ENCODE measurements at regions not wholly inside any gene's neighbourhood (a gene's known extent, or its start where the extent isn't known, plus 50 kb on each side); places are given as distances from the start of the nearest gene placed in this dataset.

DNA sequence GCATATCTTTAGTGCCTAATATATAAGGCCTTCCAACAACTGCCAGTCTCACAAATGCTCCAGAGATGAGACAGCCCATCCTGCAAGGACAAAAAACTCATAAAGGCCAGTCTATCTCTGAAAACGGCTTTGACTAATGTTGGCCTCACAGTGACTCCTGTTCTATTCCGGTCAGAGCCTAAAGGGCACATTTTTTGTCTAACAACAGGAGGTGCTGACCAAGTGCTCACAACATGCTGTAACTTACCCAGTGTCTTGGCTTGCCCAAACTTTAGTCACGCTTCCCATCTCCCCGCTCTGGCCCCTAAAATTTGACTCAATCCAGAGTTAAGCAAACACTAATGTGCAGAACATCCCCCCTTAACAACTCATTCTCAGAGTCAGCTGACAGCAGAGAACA lies 1411.2 kb upstream of the MIR17HG start:
- no peak for DNase-seq

DNA sequence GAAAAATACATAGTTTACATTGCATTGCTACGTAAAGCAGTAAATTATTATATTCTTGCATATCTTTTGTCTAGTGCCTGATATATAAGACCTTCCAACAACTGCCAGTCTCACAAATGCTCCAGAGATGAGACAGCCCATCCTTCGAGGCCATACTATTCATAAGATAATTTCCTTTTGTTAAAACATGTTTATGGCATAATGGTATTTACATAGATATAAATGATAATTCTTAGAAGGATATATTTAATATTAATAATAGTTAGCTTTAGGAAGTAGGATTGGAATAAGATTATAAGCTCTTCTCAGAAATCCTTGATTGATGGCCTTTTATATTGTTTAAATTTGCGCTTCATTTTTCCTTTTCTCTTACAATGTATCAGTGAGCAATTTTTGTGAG lies 1410.1 kb upstream of the MIR17HG start:
- DNase-seq: no peak

DNA sequence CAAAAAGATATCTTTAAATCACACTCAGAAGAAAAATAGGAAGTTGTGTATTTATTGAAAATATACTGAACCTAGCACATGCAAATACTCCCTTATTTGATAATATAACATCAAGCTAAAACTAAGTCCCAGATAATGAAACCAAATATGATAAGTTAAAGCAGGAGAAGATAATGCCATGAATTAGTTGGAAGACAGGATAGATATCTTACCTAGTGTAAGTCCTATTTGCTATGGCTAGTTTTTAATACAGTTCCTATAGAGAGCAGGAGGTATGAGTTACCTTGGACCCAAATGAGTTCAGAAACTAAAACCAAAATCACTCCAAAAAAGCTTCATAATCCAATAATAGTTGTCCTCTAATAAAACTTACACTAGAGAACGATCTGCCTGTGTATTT lies 1407.1 kb upstream of the MIR17HG start:
- no peak for DNase-seq

DNA sequence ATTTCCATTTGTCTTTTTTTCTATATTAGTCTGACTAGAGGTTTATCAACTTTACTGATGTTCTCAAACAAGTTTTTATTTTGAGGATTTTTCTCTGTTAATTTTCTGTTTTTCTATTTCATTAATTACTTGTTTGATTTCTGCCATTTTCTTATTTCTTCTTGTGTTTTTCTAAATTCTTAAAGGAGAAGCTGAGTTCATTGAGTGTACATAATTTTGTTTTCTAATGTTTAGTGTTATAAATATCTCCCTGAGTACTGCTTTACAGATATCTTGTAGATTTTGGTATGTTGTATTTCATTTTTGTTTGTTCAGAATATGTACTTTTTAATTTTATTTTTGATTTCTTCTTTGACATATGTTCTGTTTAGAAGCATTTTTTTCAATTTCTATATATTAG lies 1404.3 kb upstream of the MIR17HG start:
- DNase-seq: no peak

DNA sequence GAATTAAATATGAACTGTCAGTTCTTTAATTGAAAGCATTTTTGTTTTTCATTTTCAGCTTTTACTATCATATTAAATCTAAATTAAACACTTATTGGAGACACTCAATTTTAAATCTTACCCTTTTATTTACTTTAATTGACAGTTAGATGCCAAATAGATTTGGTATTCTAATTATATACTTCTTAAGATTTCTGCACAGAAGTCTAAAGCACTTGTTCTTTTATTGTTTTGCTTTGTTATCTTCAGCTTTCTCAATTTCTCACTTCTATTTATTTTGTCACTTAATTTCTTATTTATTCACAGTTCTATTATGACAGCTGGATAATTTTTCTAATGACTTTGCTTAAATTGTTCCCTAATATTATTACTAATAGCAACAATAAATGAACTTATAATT lies 1397.3 kb upstream of the MIR17HG start:
- DNase-seq: no peak

DNA sequence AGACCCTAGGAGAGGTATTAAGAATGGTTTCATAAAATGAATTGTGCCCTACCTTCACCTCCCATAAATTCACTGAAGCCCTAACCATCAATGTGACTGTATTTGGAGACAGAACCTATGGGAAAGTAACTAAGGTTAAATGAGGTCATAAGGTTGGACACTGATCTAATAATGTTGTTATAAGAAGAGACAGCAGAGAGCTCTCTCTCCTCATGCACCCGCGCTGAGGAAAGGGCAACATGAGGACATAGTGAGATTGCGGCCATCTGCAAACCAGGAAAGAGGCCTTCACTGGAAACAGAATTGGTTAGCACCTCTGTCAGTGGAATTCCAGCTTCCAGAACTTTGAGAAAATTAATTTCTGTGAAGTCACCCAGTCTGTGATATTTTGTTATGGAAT lies 1396.1 kb upstream of the MIR17HG start:
- peak; percentile 27 for DNase-seq

DNA sequence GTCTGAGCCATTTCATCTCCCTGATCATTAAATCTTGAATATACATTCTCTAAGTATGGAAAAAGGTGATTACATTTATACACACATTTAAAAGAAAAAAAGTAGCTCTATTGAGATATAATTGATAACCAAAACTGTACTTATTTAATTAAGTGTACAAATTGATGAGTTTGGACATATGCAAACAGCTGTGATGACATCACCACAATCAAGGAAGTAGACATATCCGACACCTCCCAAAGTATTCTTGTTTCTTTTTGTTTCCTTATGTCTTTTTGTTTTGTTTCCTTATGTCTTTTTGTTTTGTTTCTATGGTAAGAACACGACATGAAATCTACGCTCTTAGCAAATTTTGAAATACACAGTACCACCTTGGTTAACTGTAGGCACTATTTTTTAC lies 1393.9 kb upstream of the MIR17HG start:
- no peak for DNase-seq

DNA sequence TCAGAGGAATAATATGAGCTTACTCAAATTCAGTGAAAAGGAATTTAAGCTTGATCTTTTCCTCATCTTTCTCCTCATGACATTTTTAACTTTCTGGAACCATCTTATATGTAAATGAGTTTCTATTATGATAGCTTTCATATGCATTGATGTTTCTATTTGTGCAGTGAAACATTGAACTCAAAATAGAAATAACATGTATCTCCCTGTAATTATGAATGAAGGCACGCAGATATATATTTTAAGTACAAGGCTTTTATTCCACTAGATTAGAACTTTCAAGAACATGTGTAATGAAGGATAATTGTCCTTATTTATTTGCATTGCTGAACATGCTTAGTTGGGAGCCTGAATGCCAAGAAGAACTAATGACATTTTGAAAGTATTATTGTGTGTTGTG lies 1391.7 kb upstream of the MIR17HG start:
- no peak for DNase-seq

DNA sequence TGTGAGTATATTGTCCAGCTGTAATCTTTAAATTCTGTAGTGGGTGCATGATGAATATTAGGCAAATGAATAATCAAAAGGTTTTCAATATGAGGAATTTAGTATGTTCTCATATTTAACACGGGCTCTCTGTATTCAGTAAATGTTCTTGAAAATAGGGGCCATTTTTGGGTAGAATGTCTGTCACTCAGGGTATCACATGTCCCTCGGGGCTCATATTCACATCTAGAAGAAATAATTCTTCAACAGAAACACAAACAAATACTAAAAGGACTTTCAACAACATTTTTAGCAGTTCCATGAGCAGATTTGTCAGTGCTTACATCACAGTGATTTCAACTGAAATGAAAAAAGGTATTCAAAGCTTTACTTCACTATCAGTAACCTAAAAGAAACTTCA lies 1388.4 kb upstream of the MIR17HG start:
- DNase-seq: no peak

DNA sequence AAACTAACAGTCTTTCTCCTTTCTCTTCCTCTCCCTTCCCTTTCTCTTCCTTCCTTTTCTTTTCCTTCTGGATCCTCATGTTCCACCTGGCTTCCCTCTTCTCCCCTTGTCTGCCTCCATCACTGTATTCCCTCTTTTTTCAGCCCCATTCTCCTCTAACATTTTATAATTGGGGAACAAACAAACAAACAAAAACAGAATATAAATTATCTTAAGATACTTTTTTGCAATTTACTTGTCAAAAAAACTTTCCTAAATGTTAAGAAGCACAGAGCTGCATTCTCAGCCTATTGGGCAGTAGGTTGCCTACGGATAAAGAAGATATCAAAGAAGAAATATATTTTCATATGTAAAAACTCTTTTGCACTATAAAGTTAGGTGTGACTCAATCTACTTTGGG lies 1382.2 kb upstream of the MIR17HG start:
- DNase-seq: no peak

DNA sequence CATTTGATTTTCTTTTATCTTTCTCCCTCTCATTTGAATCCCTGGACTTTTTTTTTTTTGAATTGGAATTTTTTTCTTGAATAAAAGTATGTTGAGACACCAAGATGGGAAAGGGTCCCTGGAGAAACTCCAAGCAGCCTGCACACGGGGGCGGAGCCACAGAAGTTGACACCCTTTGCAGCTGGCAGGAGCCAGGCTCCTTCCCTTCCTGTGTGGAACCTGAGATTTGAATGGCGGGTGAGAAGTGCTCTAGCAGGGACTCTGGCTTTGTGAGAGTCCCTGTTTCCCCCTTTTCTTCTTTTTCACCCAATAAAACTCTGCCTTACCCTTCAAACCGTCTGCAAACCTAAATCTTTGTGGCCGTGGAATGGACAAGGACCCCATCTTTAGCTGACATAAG lies 1381.0 kb upstream of the MIR17HG start:
- no peak for DNase-seq

DNA sequence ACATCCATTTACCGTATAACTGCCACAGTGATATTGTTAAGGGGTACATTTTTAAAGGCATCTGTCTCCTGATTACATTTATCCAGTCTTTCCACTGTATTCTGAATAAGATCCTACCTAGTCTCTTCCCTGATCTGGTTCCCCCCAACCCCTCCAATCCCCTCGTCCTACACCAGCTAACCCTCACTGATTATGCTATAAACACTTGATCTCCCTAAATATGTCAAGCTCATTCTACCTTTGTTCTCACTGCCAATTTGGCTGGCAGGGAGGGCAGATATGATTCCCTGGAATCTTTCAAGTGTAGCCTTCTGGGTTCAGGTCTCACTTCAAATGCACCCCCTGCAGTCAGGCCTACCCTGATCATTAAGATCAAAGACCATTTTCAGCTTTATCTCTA lies 1379.8 kb upstream of the MIR17HG start:
- DNase-seq: no peak

DNA sequence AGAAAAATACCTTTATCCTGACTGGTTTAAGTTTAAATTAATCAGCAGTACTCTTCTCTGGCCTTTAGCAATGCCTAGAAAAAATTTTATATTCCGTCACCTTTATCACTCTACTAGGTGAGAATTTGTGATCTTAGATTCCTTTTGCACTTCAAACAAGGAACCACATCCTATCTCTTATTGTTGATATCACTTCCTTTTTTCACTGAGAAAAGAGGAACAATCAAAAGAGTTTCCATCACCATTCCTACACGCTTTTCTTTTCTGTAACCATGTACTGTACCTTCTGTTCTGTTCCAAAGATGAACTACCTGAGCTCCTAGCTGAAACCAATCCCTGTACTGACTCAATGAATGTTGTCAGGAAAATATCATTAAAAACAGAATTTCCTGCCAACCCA lies 1379.0 kb upstream of the MIR17HG start:
- peak; percentile 82 for DNase-seq

DNA sequence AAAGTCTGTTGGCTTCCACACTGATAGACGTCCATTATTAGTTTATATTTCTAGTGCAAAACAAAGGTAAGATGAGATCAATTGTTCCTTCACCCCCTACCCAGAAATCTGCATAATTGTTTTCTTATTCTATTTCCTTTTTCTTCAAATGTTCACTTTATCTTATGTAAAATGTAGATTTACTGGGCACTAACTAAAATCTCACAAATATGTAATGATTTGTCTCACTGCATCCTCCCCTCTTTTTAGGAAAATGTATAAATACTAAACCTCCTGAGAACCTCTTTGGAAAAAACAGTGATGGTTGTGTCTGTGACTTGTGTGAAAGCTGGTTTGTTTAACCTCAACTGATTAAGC lies 1377.2 kb upstream of the MIR17HG start:
- no peak for DNase-seq

DNA sequence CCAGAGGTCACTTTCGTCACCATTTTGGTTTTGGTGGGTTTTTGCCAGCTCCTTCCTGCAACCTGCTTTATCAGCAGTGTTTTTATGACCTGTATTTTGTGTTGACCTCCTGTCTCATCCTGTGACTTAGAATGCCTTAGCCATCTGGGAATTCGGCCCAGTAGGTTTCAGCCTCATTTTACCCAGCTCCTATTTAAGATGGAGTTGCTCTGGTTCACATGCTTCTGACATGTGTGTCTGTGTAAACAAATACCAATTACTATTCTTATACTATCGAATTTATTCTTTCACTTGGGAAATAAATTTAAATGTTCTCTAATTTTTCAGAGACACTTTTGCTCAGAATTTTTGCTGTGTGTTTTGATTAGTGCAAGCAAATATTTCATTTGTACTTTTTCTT lies 1370.3 kb upstream of the MIR17HG start:
- no peak for DNase-seq

DNA sequence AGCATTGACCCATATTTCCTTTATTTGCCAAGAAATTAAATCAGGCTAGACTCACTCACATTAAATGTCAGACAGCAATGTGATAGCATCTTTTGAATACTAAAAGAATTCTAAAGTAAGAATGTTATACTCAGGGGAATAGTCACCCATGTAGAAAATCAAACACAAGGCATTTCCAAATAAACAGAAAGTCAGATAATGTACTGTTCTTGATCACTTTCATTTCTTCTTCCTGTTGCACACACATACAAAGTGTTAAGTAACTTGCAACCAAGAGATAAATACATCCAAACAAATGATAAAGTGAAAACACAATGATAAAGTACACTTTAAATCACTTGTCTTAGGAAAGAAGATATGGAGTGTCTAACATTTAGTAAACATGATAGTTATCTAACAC lies 1366.6 kb upstream of the MIR17HG start:
- peak; percentile 52 for DNase-seq

DNA sequence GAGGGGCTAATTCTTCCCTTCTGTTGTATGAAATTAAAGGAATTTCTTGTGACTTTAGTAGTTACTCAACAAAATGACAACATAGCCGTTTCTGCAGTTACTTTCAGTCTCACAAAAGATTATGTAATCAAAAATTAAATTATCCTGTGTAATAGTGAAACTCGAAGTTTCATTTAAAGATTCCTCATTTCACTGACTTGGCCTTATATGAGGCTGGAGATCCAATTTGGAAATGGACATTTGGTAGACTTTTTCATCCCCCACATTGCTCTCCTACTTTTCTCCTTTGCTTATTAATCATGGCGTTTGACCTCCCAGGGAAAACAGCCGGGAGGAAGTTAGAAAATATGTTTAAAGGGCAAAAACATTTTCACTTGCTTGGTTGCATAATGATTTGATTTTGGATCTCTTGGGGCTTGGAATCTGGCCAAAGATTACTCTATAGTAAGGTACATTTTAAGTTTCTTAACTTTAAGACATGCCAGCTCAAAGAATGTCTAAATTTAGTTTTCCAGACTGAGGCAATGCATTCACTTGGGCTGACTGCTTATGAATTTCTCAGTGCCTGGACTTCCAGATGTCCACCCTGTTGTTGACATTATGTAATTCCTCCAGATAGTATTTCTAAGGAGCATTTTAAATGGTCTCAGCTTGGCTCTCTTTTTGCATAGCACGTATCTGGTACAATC lies 1364.9 kb upstream of the MIR17HG start:
- peak; percentile 84 for DNase-seq

DNA sequence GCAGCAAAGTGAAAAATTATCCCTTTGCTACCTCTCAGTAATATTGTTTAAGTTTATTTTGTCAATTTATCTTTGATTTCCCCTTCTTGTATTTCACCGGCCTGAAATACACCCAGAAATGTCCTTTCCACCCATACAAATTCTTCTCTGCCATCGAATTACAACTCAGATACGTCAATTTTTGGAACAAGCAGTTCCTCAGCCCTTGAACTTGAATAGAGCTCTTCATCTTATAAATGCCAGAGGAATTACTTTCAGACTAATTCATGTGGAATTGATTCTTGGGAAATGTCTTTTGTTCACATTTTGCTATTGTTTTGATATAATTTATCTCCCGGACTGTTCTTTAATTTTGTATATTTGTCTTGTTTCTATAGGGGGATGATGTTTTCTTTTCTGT lies 1359.3 kb upstream of the MIR17HG start:
- DNase-seq: no peak

DNA sequence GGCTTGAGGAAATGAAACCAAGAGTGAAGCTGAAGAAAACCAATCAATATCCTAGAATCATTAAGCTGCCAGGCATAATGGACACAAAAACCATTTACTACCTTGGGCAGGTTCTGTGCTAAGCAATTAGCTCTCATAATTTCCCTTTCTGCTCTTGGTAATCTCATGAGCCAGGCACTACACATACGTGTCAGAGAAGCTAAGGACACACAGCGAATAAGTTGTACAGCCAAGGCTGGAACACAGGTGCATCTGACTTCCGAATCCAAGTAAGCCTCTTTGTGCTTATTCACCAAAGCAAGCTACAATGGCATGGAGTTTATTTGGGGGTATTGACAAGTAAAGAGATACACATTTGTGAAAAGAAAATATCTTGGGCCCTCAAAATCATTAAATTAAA lies 1343.9 kb upstream of the MIR17HG start:
- no peak for DNase-seq

DNA sequence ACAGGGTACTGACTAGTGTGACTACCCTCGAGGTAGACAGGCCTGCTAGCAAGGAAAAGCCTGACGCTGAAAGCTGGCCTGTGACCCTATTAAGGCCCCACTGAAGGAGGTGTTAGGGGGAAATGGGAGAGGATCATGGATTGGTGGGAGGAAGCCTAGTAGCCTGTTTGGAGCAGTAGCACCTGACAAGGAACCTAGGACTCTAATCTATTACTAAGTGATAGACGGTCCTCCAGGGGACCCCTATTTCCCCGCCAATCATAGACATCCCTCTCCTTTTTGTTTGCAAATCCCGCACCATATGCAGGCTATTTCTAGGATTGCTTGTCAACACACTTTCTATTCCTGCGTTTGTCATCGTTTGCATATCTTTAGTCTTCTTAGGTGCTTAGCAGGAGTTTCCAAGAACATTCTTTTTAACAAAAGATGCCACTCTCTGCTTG lies 1338.8 kb upstream of the MIR17HG start:
- no peak for DNase-seq

DNA sequence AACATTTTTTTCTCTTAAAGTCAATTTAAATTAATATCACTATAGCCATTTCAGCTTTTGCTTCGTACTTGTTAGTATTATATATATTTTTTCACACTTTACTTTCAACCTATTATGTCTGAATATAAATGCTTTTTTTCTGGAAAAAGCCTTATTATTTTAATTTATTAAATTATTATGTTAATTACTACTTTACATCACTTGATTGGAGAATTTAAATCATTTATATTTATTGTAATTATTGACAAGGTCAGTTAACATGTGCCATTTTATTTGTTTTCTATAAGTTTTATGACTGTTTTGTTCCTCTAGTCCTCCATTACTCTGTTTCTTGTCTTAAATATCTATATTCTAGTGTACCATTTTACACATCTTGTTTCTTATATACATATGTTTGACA lies 1333.4 kb upstream of the MIR17HG start:
- DNase-seq: no peak

DNA sequence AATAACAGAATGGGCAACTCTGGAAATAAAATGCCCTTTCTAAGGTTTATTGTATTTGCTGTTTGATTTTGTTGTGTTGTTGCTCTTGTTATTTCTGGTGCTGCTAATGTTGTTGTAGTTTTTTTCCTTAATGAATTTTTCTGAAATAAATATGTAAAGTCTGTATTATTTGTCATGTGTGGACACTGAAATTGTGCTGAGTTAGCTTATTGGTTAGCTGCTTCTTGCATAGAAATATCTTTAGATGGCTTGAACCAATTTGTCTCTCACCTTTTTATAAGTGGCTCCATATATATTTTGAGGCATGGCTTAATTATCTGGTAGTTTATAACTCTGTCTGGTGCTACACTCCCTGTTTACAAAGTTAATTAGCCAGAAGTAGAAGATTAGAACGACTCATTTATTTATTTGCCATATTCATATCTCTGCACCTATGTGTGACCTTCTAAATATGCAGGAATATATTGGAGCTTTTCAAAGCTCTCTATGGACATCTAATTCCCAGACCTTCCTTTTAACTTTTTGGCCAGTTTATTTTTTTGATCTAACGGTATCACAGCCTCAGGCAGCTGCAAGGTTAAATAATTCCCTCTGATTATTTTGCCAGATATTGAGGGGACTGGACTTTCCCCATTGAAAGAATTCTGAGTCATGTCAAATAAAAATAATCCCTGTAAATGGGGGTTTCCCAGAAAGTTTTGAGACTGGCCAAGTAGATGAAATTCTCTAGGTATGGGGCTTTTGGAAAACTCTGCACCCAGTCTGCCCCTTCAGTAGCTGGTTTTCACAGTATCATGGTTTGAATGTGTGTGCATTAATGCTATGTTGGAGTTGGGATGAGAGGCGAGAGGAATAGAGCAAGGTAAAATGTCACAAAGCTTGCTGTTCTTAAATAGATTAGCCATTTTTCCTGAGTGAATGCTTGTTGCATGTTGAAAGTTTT lies 1331.7 kb upstream of the MIR17HG start:
- no peak for DNase-seq

DNA sequence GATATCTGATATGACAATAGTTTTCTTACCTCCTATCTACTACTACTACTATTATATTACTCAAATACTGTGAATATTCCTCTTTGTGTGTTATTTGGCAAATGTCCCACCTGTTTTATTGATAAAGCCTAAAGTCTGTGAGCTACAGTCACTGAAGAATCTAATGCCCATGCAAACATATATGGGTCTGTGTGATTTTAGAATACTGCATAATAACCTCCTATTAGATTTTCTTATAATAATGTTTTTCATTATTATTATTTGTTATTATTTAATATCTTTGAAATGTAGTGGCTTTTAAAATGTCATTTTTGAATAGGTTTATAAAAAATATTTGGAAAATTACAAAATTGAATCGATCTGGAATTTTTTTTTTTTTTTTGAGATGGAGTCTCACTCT lies 1330.8 kb upstream of the MIR17HG start:
- no peak for DNase-seq

DNA sequence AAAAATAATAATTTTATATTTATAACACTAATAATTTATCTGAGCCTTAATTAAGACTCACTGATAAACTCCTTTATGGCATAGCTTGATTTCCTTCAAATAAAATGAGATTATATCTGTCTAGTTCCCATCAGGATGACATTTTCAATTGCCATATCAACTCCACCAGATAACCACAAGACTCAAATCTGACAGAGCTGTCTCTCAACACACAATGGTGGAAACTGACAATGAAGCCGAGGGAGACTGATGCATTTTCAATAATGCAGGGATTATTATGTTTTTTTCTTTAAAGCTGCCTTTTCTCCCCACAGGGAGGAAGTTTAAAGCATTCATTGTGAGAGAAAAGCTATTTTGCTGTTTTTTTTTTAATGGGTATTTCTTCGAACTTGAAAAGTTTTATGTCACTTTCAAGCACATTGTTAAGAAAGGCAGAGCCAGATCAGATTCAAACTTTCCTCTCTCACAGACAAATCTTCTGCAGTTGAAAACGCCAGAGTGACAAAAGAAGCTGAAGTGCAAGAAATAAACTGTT lies 1326.9 kb upstream of the MIR17HG start:
- no peak for DNase-seq

All from MV-4-11 (cell line).